Ascending aorta (tissue), 2 donors: ENCODE measurements at regions not wholly inside any gene's neighbourhood (a gene's known extent, or its start where the extent isn't known, plus 50 kb on each side); places are given as distances from the start of the nearest gene placed in this dataset.

ENCODE experiments used
- DNase-seq, 2 donors: peaks; one replicate each; pipeline ENCODE4 v3.0.0-alpha.2; 2019; ENCODE audit warnings: low spot score in 2 of 2
- H3K27ac ChIP-seq, 2 donors: fragments of 200-600 bp; sonication (generic); one replicate each; pipeline ENCODE4 v1.5.1; 2016 to 2017; ENCODE audit warnings: mild to moderate bottlenecking in 1 of 2
- H3K27me3 ChIP-seq: fragments of 200-600 bp; sonication (generic); one replicate; pipeline ENCODE4 v1.5.1; 2017
- H3K36me3 ChIP-seq, 2 donors: fragments of 200-600 bp; sonication (generic); one replicate each; pipeline ENCODE4 v1.5.1; 2016
- H3K4me1 ChIP-seq, 2 donors: fragments of 200-600 bp; sonication (generic); one replicate each; pipeline ENCODE4 v1.5.1; 2016 to 2017; ENCODE audit warnings: mild to moderate bottlenecking in 1 of 2
- H3K4me3 ChIP-seq, 2 donors: fragments of 200-600 bp; sonication (generic); one replicate each; pipeline ENCODE4 v1.5.1; 2016 to 2017; ENCODE audit warnings: mild to moderate bottlenecking in 1 of 2
- H3K9me3 ChIP-seq, 2 donors: fragments of 200-600 bp; sonication (generic); one replicate each; pipeline ENCODE4 v1.5.1; 2016
- intact Hi-C: fragments of 100-400 bp; cut with DNase I; formaldehyde crosslinking; loops from one replicate; pipeline ENCODE4 v1.15.1; 2023
- TF ChIP-seq, protein P1 (sequence below), 3 experiments: fragments of 200-600 bp in 2 of 3; fragments of 450-650 bp in 1 of 3; sonication (generic) in 2 of 3; IDR thresholded peaks; one replicate each; pipeline ENCODE4 v1.5.1; 2016 to 2019; ENCODE audit warnings: antibody characterized with exemption in 3 of 3, mild to moderate bottlenecking in 1 of 3, moderate library complexity in 1 of 3

DNA sequence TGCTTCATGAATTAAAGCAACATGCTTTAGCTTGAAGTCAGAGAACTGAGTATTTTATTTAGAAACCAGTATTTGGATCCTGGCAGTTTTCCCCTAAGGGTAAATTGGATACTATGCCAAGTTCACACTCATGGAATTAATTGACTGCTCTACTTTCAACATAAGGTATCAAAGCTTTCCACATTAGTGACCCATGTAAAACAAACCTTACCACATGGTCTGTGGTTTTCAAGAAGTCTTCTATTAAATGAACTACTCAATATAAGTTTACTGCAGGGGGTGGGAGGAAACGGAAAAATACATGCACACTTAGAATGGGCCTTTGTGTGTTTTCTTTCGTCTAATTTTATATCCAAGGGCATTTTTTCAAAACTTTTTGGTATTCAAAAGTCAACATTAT is 232.0 kb upstream of the FBXL7 start:
- DNase-seq = no peak
- intact Hi-C loops = loop anchor here (10.0 kb wide), 1 partner anchor 357 kb away; no protein-coding TSS in a partner anchor
- TF ChIP-seq, protein P1, sequence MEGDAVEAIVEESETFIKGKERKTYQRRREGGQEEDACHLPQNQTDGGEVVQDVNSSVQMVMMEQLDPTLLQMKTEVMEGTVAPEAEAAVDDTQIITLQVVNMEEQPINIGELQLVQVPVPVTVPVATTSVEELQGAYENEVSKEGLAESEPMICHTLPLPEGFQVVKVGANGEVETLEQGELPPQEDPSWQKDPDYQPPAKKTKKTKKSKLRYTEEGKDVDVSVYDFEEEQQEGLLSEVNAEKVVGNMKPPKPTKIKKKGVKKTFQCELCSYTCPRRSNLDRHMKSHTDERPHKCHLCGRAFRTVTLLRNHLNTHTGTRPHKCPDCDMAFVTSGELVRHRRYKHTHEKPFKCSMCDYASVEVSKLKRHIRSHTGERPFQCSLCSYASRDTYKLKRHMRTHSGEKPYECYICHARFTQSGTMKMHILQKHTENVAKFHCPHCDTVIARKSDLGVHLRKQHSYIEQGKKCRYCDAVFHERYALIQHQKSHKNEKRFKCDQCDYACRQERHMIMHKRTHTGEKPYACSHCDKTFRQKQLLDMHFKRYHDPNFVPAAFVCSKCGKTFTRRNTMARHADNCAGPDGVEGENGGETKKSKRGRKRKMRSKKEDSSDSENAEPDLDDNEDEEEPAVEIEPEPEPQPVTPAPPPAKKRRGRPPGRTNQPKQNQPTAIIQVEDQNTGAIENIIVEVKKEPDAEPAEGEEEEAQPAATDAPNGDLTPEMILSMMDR (IDR thresholded peaks at IDR 0.05) = no peak
- Histone ChIP-seq H3K27me3 (no peaks in the 10 kb centered on the region), H3K36me3 (no peaks in the 10 kb centered on the region), H3K4me3 (no peak overlapping the region), H3K27ac (peak overlapping the region; percentile 66 to 73), H3K9me3 (peaks cover 0 to 12% of the 10 kb centered on the region in 2 donors), H3K4me1 (peaks cover 8 to 12% of the 10 kb centered on the region in 2 donors)

DNA sequence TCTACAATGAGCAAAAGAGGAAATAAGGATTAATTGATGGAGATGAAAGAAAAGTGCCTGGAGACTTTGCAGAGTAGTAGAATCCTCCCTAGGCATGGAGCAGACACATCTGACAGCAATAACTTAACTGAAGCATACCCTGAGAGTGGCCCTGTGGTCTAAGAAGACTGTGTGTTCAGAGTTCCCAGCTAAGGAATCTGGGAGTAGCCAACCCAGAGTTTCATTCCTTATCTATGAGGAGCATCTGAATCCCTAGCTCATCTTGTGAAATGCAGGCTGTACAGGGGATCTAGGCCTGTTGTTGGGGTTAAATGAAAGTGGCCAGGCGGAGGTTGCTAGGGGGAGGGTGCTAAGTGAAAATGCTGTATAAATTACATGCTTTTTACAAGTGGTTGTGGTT is 233.1 kb upstream of the FBXL7 start:
- H3K36me3 ChIP-seq = no peaks in the 10 kb centered on the region
- H3K27ac ChIP-seq = peak overlapping the region in 1 of 2 donors; percentile 66
- intact Hi-C loops = loop anchor here (10.0 kb wide), 1 partner anchor 358 kb away; no protein-coding TSS in a partner anchor
- peaks cover 0 to 12% of the 10 kb centered on the region in 2 donors for H3K9me3 ChIP-seq
- DNase-seq = no peak
- no peak overlapping the region for H3K4me3 ChIP-seq
- TF ChIP-seq, protein P1 (IDR thresholded peaks at IDR 0.05) = no peak
- H3K4me1 ChIP-seq = peaks cover 8 to 17% of the 10 kb centered on the region in 2 donors
- no peaks in the 10 kb centered on the region for H3K27me3 ChIP-seq

DNA sequence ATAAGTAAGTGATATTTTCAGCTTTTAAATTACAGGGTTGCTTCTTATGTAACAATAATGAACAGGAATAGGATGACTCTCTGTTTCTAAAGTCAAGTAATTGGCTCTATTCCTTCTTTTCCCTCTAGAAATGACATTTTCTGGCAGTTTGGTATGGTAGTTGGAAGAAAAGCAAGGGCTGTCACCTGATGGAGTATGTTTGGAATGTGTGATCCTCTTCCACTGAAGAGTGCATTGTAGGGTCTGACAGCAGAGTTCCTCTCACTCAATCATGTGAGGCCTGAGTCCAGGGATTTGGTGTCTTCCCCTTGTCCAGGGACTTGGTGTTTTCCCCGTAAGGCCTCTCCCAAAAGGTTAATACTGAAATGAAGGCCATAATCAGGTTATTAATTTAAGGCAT is 233.8 kb upstream of the FBXL7 start:
- Histone ChIP-seq H3K4me3 (no peak overlapping the region), H3K27me3 (no peaks in the 10 kb centered on the region), H3K27ac (no peak overlapping the region), H3K9me3 (peaks cover 0 to 12% of the 10 kb centered on the region in 2 donors), H3K4me1 (peaks cover 8 to 22% of the 10 kb centered on the region in 2 donors), H3K36me3 (no peaks in the 10 kb centered on the region)
- DNase-seq = no peak
- intact Hi-C loops = loop anchor here (10.0 kb wide), 1 partner anchor 359 kb away; no protein-coding TSS in a partner anchor
- TF ChIP-seq, protein P1 (IDR thresholded peaks at IDR 0.05) = no peak

GRCh38 chr5:15263942-15264341 is 236.0 kb upstream of the FBXL7 start:
- Histone ChIP-seq H3K4me1 (peaks cover 8 to 32% of the 10 kb centered on the region in 2 donors), H3K27me3 (no peaks in the 10 kb centered on the region), H3K9me3 (peaks cover 0 to 12% of the 10 kb centered on the region in 2 donors), H3K36me3 (no peaks in the 10 kb centered on the region), H3K4me3 (no peak overlapping the region), H3K27ac (no peak overlapping the region)
- TF ChIP-seq, protein P1 (IDR thresholded peaks at IDR 0.05) = no peak
- intact Hi-C loops = loop anchor here (10.0 kb wide), 1 partner anchor 361 kb away; no protein-coding TSS in a partner anchor
- no peak for DNase-seq

GRCh38 chr5:15263406-15263805 is 236.6 kb upstream of the FBXL7 start:
- Histone ChIP-seq H3K9me3 (peaks cover 0 to 12% of the 10 kb centered on the region in 2 donors), H3K27me3 (no peaks in the 10 kb centered on the region), H3K4me3 (no peak overlapping the region), H3K36me3 (no peaks in the 10 kb centered on the region), H3K27ac (no peak overlapping the region), H3K4me1 (peaks cover 5 to 27% of the 10 kb centered on the region in 2 donors)
- DNase-seq = no peak
- TF ChIP-seq, protein P1 (IDR thresholded peaks at IDR 0.05) = no peak
- intact Hi-C loops = loop anchor here (10.0 kb wide), 1 partner anchor 361 kb away; no protein-coding TSS in a partner anchor
